Panc1 (cell line): ENCODE measurements at regions not wholly inside any gene's neighbourhood (a gene's known extent, or its start where the extent isn't known, plus 50 kb on each side); places are given as distances from the start of the nearest gene placed in this dataset.

ENCODE experiments used
- ATAC-seq: fragments of 200-7000 bp; cut with Tn5 transposase; 2 replicates; pipeline ENCODE4 v1.9.1; 2020; ENCODE audit warnings: mild to moderate bottlenecking, moderate library complexity
- BruUV-seq: library from RNA; stranded (reverse); fragments of 400-500 nt; replicated peaks from 2 replicates; lab custom pipeline; 2021; lab: Mats Ljungman, UMichigan
- CTCF ChIA-PET: fragments of 300-600 bp; sonication (Branson Sonifier 250); formaldehyde crosslinking; loops from one replicate; lab custom pipeline; 2022; ENCODE audit warnings: antibody characterized with exemption; lab: Charles Lee
- POLR2A ChIA-PET: fragments of 300-600 bp; sonication (Branson Sonifier 250); formaldehyde crosslinking; loops from one replicate; lab custom pipeline; 2022; ENCODE audit warnings: antibody characterized with exemption; lab: Charles Lee
- DNase-seq: peaks from one replicate; pipeline ENCODE4 v3.0.0-alpha.2; 2010; ENCODE audit warnings: low read depth, low spot score
- H3K27ac ChIP-seq: 2 replicates; pipeline ENCODE4 v1.5.1; 2011; ENCODE audit warnings: mild to moderate bottlenecking, low read length, inconsistent platforms
- H3K27me3 ChIP-seq: fragments of 200-500 bp; sonication (Bioruptor generic); 2 replicates; pipeline ENCODE4 v1.6.0; 2014; ENCODE audit warnings: low read length, inconsistent platforms; ENCODE audit not compliant: control insufficient read depth, insufficient read depth
- H3K36me3 ChIP-seq: fragments of 200-500 bp; sonication (Bioruptor generic); 2 replicates; pipeline ENCODE4 v1.5.1; 2014; ENCODE audit warnings: inconsistent platforms, mild to moderate bottlenecking, low read length, moderate library complexity; ENCODE audit not compliant: control insufficient read depth, insufficient read depth
- H3K4me1 ChIP-seq: 2 replicates; pipeline ENCODE4 v1.5.1; 2011; ENCODE audit warnings: inconsistent platforms, mild to moderate bottlenecking, low read length, moderate library complexity; ENCODE audit not compliant: control insufficient read depth, insufficient read depth
- H3K4me3 ChIP-seq, 2 experiments: 2 replicates each; pipeline ENCODE4 v1.5.1; 2011 to 2012; ENCODE audit warnings: low read depth in 2 of 2, low read length in 2 of 2, mild to moderate bottlenecking in 2 of 2, inconsistent platforms in 1 of 2, moderate library complexity in 1 of 2
- H3K9me3 ChIP-seq: fragments of 200-500 bp; sonication (Bioruptor generic); 2 replicates; pipeline ENCODE4 v1.5.1; 2014; ENCODE audit warnings: low read depth, mild to moderate bottlenecking, inconsistent platforms, low read length, moderate library complexity; ENCODE audit not compliant: control insufficient read depth, insufficient read depth
- CTCF ChIP-seq: fragments of 450-650 bp; IDR thresholded peaks from 2 replicates; pipeline ENCODE4 v1.5.1; 2017; ENCODE audit warnings: mild to moderate bottlenecking
- POLR2AphosphoS5 ChIP-seq: IDR thresholded peaks from 2 replicates; pipeline ENCODE4 v1.6.1; 2012; ENCODE audit warnings: mild to moderate bottlenecking, low read depth, low read length, moderate library complexity
- REST ChIP-seq, 2 experiments: IDR thresholded peaks; 2 replicates each; pipeline ENCODE4 v1.6.1; 2011 to 2012; ENCODE audit warnings: low read depth in 2 of 2, control low read depth in 1 of 2, low read length in 1 of 2, mild to moderate bottlenecking in 1 of 2, moderate library complexity in 1 of 2; ENCODE audit not compliant: insufficient read depth in 1 of 2
- SIN3A ChIP-seq: IDR thresholded peaks from 2 replicates; pipeline ENCODE4 v1.6.1; 2012; ENCODE audit warnings: low read depth, mild to moderate bottlenecking, low read length, moderate library complexity, borderline replicate concordance; ENCODE audit not compliant: insufficient read depth
- TCF7L2 ChIP-seq: IDR thresholded peaks from 2 replicates; pipeline ENCODE4 v1.6.1; 2011; ENCODE audit warnings: mild to moderate bottlenecking, low read depth, low read length, inconsistent platforms
- in situ Hi-C: cut with HindIII; loops from 2 replicates; pipeline ENCODE4 v1.10.0; 2016; ENCODE audit warnings: low sequenced_read_pairs, low pct_unique_long_range_greater_than_20kb
- intact Hi-C: fragments of 100-400 bp; cut with micrococcal nuclease; formaldehyde crosslinking; loops from one replicate; pipeline ENCODE4 v1.10.0; 2022; ENCODE audit not compliant: unreplicated experiment

GRCh38 chr6:169861431-169862042 lies 110.1 kb downstream of the ERMARD start:
- ChIA-PET CTCF (no interaction called here), POLR2A (no interaction called here)
- no peaks in the 10 kb centered on the region for H3K4me1 ChIP-seq
- intact Hi-C loops (no loop called here), in situ Hi-C loops (no loop called here)
- no TSS peak for BruUV-seq
- no peak for TF ChIP-seq SIN3A
- TF ChIP-seq POLR2AphosphoS5: no peak
- no peak for TF ChIP-seq TCF7L2
- TF ChIP-seq CTCF: no peak
- no peak for TF ChIP-seq REST (IDR thresholded peaks at IDR 0.05; ENCODE audit: insufficient read depth in 1 of 2, low read depth in 2 of 2, low read length in 1 of 2)
- peaks cover 3% of the 10 kb centered on the region; the same call in 1 of the 2 replicates for H3K9me3 ChIP-seq
- H3K27ac ChIP-seq: no peak overlapping the region
- no peak for ATAC-seq
- no peaks in the 10 kb centered on the region for H3K27me3 ChIP-seq
- H3K4me3 ChIP-seq: no peak overlapping the region
- no peak for DNase-seq
- no peaks in the 10 kb centered on the region for H3K36me3 ChIP-seq

GRCh38 chr6:169859978-169860703 lies 108.7 kb downstream of the ERMARD start:
- ATAC-seq (no peak), DNase-seq (no peak)
- no TSS peak for BruUV-seq
- intact Hi-C loops: no loop called here
- CTCF ChIA-PET: no interaction called here
- POLR2A ChIA-PET: no interaction called here
- TF ChIP-seq SIN3A (no peak), REST (IDR thresholded peaks at IDR 0.05; ENCODE audit: insufficient read depth in 1 of 2, low read depth in 2 of 2, low read length in 1 of 2) (no peak), TCF7L2 (no peak), POLR2AphosphoS5 (no peak), CTCF (no peak)
- in situ Hi-C loops: no loop called here
- Histone ChIP-seq H3K27me3 (no peaks in the 10 kb centered on the region), H3K9me3 (peaks cover 3% of the 10 kb centered on the region; the same call in 1 of the 2 replicates), H3K27ac (no peak overlapping the region), H3K4me3 (no peak overlapping the region), H3K4me1 (no peaks in the 10 kb centered on the region), H3K36me3 (no peaks in the 10 kb centered on the region)
